ENCODE measurements at regions not wholly inside any gene's neighbourhood (a gene's known extent, or its start where the extent isn't known, plus 50 kb on each side); places are given as distances from the start of the nearest gene placed in this dataset.
"Not testable (repeated sequence)": the region's sequence is repeated elsewhere in the genome, so short reads cannot be mapped to it uniquely, and the experiment has no call there.

- TF ChIP-seq CTCF (IDR thresholded peaks at IDR 0.05; ENCODE audit: low read depth, low read length), result no peak
- H3K4me3 ChIP-seq (ENCODE audit: low read depth, low read length), result no peak overlapping the region
Observed at GRCh38 chr7:119964065-119964464, 308.9 kb upstream of the KCND2 start.

GRCh38 chr7:119964788-119965542 is 308.0 kb upstream of the KCND2 start:
- no peak for TF ChIP-seq CTCF (IDR thresholded peaks at IDR 0.05; ENCODE audit: low read depth, low read length)
- H3K4me3 ChIP-seq (ENCODE audit: low read depth, low read length), result no peak overlapping the region

GRCh38 chr7:119967221-119967620 is 305.8 kb upstream of the KCND2 start:
- no peak overlapping the region for H3K4me3 ChIP-seq (ENCODE audit: low read depth, low read length)
- TF ChIP-seq CTCF (IDR thresholded peaks at IDR 0.05; ENCODE audit: low read depth, low read length), result no peak

GRCh38 chr7:119968411-119968810 is 304.6 kb upstream of the KCND2 start:
- H3K4me3 ChIP-seq (ENCODE audit: low read depth, low read length), result not testable (repeated sequence)

GRCh38 chr7:119969054-119969453 is 303.9 kb upstream of the KCND2 start:
- no peak for TF ChIP-seq CTCF (IDR thresholded peaks at IDR 0.05; ENCODE audit: low read depth, low read length)
- H3K4me3 ChIP-seq (ENCODE audit: low read depth, low read length), result no peak overlapping the region

GRCh38 chr7:119969763-119970162 is 303.2 kb upstream of the KCND2 start:
- no peak for TF ChIP-seq CTCF (IDR thresholded peaks at IDR 0.05; ENCODE audit: low read depth, low read length)
- no peak overlapping the region for H3K4me3 ChIP-seq (ENCODE audit: low read depth, low read length)

- H3K4me3 ChIP-seq (ENCODE audit: low read depth, low read length), result no peak overlapping the region
- TF ChIP-seq CTCF (IDR thresholded peaks at IDR 0.05; ENCODE audit: low read depth, low read length), result no peak
Observed at GRCh38 chr7:119974972-119975371, 298.0 kb upstream of the KCND2 start.

- no peak overlapping the region for H3K4me3 ChIP-seq (ENCODE audit: low read depth, low read length)
- no peak for TF ChIP-seq CTCF (IDR thresholded peaks at IDR 0.05; ENCODE audit: low read depth, low read length)
Observed at GRCh38 chr7:119982884-119983283, 290.1 kb upstream of the KCND2 start.
